ENCODE measurements at regions not wholly inside any gene's neighbourhood (a gene's known extent, or its start where the extent isn't known, plus 50 kb on each side); places are given as distances from the start of the nearest gene placed in this dataset.

DNA sequence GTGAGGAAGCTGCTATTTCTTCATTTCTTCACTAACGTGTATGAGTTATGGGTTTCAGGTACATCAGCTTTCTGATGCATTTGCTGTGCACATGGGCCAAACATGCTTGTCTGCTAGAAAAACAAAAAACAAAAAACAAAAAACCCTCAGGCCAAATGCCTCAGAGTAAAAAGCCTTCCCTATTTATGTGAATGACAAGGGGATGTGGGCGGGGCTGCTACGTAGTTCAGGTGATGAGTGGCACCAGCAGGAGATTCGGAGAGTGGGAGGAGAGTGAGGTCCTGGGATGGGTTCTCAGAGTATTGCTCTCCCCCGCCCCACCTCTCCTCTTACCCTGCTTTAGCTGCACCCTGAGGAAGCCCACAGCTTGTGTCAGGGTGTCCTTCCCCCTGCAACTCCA is 596.8 kb upstream of the JAG1 start:
- DNase-seq, result no peak

DNA sequence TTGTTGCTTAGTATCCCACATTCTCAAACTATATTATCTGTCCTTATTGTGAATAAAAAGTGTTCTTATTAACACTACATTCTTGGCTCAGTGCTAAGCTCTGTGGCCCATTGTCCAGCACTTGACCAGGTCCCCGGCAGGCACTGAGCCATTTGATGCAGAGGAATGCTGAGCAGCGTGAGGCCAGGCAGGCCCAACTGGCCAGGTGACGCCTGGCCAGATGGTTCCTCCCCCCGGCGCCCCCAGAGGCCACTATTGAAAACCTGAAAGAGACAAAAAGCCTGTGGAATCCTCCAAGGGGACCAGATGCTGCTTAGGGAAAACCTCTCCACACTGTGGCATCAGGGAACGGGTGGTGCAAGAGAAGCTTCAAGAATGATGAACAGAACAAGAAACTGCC is 597.5 kb upstream of the JAG1 start:
- no peak for DNase-seq

DNA sequence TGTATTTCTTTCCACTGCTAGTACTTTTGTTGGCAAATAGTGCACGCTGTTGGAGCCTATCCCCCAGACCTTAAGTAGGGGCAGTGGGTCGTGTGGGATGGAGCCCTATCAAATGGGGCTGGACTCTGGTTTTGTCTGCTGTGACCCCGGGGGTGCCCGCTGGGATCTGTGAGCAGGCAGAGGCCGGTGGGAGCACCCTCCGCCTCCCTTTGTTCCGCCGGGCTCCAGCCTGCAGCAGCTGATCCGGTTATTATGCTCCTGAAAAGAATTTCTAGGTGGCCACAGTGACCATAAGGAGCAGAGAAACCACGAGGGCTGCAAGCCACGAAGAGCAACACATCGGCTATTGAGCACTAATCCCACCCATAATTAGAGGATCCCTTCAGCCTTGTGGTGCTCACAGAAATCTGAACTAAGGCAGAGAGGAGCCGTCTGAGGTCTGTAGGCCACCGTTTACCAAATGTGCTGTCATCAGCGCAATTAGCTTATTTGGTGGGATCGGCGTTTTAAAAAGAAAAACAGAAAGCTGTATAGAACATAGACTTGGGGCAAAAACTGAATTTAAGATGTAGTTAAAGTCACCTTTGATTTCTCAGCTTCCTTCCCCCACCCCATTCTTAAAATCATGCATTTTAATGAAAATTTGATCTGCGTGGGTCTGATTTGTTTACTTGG is 598.3 kb upstream of the JAG1 start:
- DNase-seq, result no peak

DNA sequence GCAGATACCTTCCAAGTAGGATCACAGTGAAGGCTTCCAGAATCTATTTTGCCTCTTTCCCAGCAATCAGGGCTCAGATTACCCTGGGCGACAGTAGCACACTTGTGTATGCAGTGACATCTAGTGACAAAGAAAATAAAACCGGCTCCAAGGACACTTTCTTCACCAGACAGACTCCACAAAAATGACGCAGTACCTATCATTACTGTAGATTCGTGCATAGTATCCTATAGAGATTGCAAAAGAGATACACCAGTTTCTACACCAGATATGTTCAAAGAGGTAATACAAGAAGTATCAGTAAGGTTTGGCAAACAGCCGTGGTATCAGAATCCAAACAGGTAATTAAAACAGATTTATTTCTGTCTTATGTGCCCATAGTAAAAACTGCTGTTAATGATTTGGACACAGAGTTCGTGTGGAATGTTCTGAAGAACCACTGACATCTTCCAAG is 600.4 kb upstream of the JAG1 start:
- peak; percentile 60 for DNase-seq

DNA sequence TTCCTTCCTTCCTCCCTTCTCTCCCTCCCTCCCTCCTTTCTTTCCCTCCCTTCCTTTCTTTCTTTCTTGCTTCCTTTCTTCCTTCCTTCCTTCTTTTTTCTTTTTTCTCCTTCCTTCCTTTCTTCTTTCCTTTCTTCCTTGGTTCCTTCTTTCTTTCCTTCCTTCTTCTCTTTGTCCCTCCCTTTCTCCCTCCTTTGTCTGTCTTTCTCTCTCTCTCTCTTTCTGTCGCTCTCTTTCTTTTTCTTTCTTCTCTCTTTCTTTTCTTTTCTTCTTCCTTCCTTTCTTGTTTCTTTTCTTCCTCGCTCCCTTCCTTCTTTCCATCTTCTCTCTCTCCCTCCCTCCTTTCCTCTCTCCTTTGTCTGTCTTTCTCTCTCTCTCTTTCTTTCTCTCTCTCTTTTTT is 601.9 kb upstream of the JAG1 start:
- DNase-seq, result no peak

DNA sequence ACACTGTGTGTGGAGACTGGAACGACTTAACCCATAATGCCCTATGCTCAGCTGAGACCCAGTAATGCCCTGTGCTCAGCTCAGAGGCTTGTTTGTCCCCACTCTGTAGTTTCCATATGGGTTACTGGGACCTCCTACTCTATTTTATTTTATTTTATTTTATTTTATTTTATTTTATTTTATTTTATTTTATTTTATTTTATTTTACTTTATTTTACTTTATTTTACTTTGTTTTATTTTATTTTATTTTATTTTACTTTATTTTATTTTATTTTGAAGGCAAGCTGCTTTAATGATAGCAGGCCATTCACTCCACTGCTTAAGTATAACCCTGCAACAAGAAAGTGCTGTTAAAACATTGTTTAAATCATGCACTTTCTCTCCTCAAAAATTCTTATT is 603.4 kb upstream of the JAG1 start:
- no peak for DNase-seq

DNA sequence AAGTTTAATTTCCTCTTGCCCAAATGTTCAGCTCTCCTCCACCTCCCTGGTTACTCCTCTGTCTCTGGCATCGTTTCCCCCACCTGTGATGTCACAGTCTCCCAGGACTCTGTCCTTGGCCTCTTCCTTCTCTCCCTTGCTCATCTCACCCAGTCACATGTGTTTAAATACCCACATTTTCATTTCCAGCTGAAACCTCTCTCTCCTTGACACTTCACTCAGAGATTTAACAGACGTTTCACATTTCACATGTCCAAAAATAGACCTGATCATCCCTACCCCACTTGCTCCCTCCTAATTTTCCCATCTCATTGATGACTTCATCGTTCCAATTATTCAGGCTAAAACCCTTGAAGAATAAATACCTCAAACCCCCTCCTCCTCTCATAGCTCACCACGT is 604.1 kb upstream of the JAG1 start:
- DNase-seq, result no peak

DNA sequence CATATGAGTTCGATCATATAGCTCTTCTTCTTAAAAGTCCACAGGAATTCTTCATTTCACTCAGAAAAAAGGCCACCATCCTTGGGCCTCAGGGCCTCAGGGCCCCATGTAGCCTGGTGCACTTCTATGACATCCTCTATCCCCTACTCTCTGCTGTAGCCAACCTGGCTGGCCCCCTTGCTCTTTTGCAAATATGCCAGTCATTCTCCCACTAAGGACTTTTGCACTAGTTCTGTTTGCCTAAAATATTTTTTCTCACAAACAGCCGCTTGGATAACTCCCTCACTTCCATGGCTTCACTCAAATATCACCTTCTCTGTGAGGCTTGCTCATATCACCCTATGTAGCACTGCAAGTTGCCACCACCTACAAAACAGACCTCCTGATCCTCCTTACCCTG is 604.7 kb upstream of the JAG1 start:
- DNase-seq, result no peak

DNA sequence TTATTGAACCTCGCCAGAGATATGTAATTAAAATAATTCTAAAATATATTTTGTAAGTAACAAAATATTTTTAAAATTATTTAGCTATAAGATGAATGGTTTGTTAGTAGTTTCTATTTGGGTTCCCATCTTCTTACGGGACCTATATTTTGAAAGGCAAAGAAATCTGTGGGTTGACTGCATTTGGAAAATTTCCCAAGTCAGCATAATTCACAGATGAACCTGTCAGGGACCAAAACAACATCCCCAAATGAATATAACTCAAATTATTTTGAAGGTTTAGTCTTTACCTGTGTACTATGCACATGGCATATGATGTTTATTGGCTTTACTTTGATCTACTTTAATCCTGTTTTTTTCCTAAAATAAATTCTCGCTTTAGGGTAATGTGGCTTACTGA is 607.4 kb upstream of the JAG1 start:
- no peak for DNase-seq

DNA sequence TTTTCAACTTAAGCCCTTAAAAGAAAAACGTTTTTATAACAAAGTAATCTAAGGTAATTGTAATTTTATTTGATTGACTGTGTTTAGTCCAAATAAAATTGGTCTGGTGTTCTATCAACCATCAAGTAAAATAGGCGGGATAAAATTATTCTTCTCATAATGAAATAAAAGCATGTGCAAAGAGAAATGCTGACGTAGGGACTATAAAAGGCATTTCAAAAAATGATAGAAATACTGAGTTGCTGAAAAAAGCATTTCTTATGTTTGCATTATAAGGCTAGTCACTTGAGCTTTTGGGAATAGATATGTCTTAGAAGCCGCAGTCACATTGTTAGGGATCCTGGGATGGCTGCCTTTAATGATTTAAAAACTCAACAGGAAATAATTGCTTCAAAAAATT is 608.0 kb upstream of the JAG1 start:
- no peak for DNase-seq

DNA sequence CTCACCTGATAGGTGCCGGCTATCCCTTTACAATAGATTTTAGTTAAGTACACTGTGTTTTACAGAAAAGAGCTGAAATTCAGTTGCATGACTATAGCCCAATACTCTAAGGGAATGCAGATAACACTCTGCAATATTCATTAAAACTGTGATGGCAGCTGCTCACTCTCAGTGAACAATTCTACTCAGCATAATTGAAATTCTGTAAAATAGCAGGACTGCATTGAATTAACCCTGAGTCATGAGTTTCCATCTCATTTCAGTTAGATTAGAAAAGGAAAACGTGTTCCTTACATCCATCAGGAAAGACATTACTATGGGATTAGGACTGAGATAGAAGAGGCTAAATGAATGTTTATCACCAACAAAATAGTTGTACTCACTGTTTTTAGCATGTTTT is 613.3 kb upstream of the JAG1 start:
- no peak for DNase-seq

DNA sequence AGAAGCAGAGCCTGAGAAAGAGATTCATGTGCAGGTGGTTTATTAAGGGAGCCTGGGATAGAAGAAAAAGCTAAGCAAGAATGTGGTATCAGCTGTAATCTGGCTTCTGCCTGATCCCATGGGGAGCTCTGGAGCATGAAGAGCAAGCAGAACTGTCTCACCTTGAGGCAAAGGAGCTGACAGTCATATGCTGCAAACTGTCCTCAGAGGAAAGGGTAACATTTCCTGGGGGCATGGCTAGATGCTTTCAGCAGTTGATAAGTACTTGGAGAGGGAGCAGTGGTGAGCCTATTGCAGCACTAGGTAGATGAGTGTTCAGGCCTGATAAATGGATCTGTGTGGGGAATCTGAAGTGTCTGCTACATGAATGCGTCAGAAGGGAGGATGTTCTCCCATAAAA is 621.5 kb upstream of the BTBD3 start:
- no peak for DNase-seq

DNA sequence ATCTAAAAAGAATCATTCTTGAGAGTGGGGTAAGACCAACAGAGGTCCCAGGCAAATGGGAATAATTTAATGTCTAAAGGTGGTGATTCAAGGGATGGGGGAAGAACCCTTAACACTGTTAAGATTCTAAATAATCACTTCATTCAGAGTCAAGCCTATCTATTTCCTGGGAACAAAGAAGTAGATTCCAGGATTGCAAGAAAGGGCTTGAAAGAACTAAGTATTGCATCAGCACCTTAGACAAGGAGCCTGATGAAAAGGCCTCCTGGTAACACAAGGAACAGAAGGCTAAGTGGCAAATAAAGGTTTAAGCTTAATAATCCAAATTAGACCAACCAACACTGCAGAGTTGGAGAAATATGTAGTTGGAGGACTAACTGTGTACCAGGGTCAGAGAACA is 620.7 kb upstream of the BTBD3 start:
- DNase-seq, result no peak

DNA sequence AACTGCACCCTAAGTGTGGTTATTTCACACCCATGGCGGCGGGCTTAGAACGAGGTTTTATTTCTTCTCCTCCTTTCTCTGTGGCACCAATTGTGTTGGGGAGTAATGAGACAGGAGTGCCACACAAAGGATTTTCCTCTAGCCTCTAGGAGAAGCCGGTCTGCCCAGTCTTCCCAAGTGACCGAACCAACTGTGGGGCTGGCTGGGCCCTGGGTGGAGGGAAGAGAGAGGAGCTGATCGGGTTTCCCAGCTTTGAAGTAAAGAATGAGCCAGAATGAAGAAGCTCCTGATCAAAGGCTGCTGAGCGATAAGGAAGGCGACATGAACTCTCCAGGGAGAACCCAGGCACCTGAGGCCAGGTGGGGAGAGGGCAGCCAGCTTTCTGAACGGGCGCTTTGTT is 616.0 kb upstream of the BTBD3 start:
- DNase-seq, result no peak

DNA sequence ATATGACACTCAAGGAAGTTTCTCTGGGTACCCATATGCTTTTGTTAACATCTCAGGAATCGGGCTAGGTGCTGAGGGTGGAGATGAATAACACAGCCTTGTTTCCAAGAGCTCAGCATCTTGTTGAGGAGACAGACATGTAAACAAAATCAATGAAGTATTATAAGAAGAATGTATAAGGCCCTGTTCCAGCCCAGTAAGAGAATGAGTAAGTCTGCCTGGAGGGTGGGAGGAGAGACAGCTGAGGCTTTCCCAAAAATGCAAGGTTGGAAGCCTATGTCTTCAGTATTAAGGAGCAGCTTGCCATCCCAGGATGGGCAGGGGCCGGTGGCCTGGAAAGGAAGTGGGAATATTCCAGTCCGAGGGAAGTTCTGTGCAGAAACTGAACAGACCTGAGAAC is 615.3 kb upstream of the BTBD3 start:
- no peak for DNase-seq

DNA sequence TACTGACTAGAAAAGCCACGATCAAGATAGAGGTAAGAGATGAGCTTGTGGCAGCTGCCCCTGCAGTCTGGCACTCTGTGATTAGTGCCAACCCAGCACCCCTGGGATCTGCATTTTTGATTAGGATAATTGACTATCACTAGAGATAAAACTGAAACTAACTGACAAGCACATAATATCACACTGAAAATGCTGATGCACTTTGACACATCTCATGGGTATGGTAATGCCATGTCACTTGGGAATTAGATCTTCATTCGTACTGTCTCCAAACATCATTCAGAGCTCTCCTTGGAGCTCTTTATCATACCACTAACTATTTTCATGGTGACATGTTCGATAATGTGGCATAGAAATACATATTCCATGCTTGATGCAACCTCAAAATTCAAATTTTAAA is 612.9 kb upstream of the BTBD3 start:
- no peak for DNase-seq

DNA sequence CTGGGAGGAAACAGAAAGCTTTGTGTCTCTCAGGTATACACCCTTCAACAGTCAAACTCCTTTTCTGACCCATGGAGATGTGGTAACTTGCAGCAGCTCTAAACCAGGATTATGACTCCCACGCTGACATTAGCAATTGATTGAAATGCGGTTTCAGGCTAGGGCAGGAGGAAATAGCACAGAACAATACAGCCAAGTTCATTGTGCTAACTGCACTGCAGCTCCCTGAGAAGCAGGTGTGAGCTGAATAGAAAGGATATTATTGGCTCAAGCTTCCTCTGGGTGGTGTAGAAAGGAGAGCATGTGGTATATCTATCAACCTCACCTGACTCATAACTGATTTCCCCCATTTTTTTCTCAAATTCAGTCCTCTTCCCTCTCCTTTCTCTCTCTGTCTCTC is 612.3 kb upstream of the BTBD3 start:
- no peak for DNase-seq

DNA sequence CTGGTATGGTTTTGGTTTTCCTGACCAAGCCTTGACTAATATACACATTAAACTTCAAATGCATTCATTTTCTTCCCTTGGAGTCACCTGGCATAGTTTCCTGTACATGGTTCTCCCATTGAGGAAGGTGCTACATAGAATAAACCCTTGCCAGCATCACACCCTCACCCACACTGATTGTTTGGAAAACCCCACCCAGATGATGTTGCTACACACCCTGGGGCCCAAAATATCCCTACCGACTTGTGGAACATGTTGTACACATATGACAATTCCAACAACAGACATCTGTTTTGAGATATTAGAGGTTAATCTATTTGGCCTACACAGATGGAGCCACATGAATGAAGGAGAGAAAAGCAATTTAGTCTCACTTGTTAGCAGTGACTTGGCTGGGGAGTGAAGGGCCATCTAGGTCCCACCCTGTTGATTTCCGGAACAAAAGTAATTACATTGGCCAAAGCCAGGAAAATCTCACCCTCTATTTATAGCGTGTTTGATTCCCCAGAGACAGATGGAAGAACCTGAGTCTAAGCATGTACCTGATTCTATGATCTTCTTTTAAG is 606.0 kb upstream of the BTBD3 start:
- no peak for DNase-seq

DNA sequence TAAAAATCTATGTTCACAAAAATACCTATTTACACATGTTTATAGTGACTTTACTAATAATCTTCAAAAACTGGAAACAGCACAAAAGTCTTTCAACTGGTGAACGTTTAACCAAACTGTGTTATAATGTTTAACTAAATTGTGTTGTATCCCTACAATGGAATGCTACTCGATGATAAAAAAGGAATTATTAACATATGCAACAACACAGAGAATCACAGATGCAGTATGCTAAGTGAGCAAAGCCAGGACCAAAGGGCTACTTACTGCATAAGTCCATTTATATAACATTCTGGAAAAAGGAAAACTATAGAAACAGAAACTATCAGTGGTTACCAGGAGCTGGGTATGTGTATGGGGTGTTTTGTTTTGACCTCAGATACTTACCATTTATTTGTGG is 602.2 kb upstream of the BTBD3 start:
- DNase-seq, result no peak

DNA sequence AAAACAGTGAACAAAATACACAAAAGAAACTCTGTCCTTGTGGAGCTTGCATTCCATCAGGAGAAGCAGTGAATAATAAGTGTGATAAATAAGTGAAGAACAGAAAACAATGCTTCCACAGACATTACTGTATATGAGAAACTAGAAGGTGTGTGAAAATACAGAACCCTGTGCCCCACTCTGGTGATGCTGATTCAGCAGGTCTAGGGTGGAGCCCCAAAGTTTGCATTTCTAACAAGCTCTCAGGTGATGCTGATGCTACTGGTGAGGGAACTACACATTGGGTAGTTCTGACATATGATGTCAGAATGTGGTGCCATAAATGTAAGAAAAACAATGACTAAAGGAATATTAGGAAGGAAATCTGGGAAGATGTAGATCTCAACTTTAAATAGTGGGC is 601.4 kb upstream of the BTBD3 start:
- no peak for DNase-seq

DNA sequence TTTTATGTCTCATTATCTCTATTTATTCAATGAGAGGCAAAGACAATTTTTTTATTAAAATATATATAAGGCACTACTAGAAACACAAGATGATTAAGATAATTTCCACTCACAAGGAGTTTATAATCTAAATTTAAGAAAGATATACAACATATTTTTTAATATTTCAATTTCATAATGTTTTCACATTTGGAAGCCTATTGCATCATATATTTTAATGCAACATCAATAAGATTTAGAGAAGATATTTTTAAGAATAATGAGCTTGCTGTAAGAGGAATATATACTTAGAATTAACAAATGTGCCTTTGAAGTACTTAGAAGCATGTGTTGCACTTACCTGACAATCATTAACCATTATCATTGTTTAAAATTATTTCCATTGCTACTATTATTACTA is 597.7 kb upstream of the BTBD3 start:
- DNase-seq, result no peak

DNA sequence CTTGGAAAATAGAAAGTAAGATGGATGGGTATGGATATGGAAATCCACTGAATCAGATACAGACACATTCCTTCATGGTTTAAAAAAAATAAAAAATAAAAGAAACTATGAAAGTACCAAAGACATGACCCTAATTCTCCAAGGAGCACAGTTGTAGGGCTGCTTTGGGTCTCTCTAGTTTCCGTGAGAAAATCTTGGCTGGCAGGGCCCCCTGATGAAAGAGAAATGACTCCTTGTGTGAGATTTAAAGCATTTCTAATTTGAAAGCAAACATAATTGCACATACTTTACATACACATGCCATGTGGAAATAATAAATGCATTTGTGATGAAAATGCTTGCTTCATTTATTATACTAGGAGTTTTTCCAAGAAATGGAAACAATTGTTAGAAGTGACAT is 593.9 kb upstream of the BTBD3 start:
- DNase-seq, result no peak

DNA sequence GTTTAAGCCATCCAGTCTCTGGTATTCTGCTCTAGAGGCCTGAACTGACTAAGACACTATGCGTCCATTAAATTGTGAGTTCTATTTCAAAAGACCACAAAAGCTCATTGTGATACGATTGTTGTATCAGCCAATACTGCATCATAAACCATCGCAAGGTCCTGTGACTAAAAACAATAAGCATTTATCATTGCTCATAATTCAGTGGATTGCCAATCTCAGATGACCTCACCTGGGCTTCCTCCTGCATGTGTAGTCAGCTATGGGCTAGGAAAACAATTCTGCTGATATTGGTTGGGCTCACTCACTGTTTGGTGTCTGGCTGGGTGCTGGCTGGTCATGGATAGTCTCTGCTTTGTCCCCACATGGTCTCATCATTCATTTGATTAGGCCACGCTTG is 592.7 kb upstream of the BTBD3 start:
- no peak for DNase-seq

DNA sequence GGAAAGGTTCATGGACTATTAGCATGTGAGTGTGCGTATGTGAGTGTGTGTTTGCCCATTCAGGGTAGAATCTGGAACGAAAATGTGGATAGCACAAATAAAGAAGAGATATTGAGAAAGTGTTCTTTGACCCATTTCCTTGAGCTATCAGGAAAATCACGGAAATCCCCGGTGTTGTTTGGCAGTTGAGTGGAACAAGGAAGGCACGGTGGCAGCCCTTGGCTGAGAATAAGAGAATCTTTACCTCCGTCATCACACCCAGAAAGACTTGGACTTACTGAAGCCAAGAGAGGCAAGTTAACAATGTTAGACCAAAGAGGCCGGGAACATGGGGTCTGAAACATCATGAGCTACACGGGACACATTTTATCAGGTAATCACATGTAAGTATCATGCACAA is 588.9 kb upstream of the BTBD3 start:
- no peak for DNase-seq

DNA sequence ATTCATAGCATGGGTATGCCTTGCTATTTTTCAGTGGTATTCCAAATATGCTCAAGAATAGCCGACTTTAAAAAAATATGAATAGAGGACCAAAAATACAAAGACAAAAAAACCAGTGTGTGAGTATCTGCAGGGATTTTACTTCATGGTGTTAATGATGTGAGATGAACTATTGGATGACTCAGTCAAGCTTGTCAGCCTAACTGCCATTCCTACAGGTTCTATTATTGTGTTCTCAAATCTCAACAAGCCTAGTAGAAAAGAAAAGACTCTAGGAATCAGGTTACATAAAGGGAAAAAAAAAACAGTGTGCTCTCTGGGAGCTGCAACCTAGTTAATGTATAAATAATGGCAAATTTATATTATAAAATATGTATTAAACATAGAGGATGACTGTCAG is 588.4 kb upstream of the BTBD3 start:
- DNase-seq, result no peak

DNA sequence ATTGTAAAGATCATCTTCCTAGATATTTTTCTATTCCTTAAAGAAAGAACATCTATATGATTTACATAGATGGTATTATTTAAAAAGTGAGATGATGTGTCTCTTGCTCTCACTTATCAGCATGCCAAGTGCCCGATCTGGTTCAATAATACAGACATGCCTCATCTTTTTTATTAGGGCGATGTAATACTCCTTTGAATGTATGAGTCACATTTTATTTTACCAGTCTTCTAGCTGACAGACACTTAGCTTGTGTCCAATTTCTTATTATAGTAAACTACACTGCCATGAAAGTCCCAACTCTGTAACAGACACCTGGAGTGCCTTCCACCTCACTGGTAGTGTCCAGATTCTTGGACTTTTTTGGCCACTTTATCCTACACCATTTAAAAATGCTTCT is 586.6 kb upstream of the BTBD3 start:
- DNase-seq, result no peak

All from inflammatory macrophage treated with lipopolysaccharide for 4 hours (primary cell).